Activated CD8-positive, alpha-beta T cell treated with anti-CD3 and anti-CD28 coated beads for 36 hours (primary cell): ENCODE measurements at regions not wholly inside any gene's neighbourhood (a gene's known extent, or its start where the extent isn't known, plus 50 kb on each side); places are given as distances from the start of the nearest gene placed in this dataset.

Experiments used
- ATAC-seq: fragments of 200-7000 bp; cut with Tn5 transposase; one replicate; pipeline ENCODE4 v1.10.0; 2021; ENCODE audit warnings: mild to moderate bottlenecking, moderate library complexity
- CTCF ChIA-PET: fragments of 350-600 bp; sonication (Branson Sonifier 250); formaldehyde crosslinking; loops from one replicate; lab custom pipeline; 2021; ENCODE audit warnings: antibody characterized with exemption; lab: Charles Lee
- POLR2A ChIA-PET: fragments of 350-600 bp; sonication (Branson Sonifier 250); formaldehyde crosslinking; loops from one replicate; lab custom pipeline; 2021; ENCODE audit warnings: antibody characterized with exemption; lab: Charles Lee
- DNase-seq: peaks from one replicate; pipeline ENCODE4 v3.0.0-alpha.2; 2020
- H3K27ac Mint-ChIP-seq: one replicate; pipeline ENCODE4 v1.8.0; 2021; ENCODE audit warnings: mild to moderate bottlenecking, mixed read lengths
- H3K27me3 Mint-ChIP-seq: one replicate; pipeline ENCODE4 v1.8.0; 2021; ENCODE audit warnings: mixed read lengths
- H3K36me3 Mint-ChIP-seq: one replicate; pipeline ENCODE4 v1.8.0; 2021; ENCODE audit warnings: low read depth, mixed read lengths
- H3K4me1 Mint-ChIP-seq: one replicate; pipeline ENCODE4 v1.8.0; 2021; ENCODE audit warnings: low read depth, mixed read lengths
- H3K4me3 Mint-ChIP-seq: one replicate; pipeline ENCODE4 v1.8.0; 2021; ENCODE audit warnings: mild to moderate bottlenecking, moderate library complexity, mixed read lengths
- H3K9me3 Mint-ChIP-seq: one replicate; pipeline ENCODE4 v1.8.0; 2021; ENCODE audit warnings: mixed read lengths
- intact Hi-C: fragments of 100-400 bp; cut with micrococcal nuclease; formaldehyde crosslinking; loops from one replicate; pipeline ENCODE4 v1.10.0; 2022
- TF ChIP-seq, protein P1 (sequence below): fragments of 200-600 bp; IDR thresholded peaks from one replicate; pipeline ENCODE4 v1.8.0; 2022; ENCODE audit warnings: antibody characterized with exemption, mild to moderate bottlenecking

DNA sequence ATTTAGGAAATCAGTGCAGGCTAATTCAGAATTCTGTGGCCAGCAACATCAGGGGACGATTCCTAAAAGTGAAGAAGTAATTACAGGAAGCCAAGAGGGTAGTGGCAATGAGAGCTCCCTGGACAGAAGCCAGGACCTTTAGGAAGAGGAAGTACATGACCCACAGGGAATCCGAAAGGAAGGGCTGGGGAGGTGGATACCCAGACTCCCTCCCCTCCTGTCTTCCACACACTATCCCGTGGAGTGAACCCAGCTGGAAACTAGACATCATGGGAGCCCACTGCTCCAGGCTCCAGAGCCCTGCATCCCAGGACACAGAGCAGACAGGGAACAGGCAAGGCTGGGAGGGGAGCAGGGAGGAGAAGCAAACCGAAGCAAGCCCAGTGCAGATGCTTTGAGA is 83.0 kb downstream of the SNX5 start:
- ChIA-PET CTCF (interaction anchor here (1.1 to 2.4 kb wide), 2 partner anchors 12 to 203 kb away, joined by 3 to 13 read pairs; partner anchors contain the start of gene RRBP1), POLR2A (interaction anchor here (0.7 kb wide), 1 partner anchor 10 kb away, joined by 3 read pairs; no protein-coding TSS in a partner anchor)
- H3K36me3 Mint-ChIP-seq: no peaks in the 10 kb centered on the region
- H3K4me1 Mint-ChIP-seq: no peaks in the 10 kb centered on the region
- intact Hi-C loops: no loop called here
- DNase-seq: no peak
- no peak overlapping the region for H3K4me3 Mint-ChIP-seq
- peaks cover 1% of the 10 kb centered on the region for H3K27me3 Mint-ChIP-seq
- peaks cover 7% of the 10 kb centered on the region for H3K9me3 Mint-ChIP-seq
- ATAC-seq: no peak
- no peak overlapping the region for H3K27ac Mint-ChIP-seq
- TF ChIP-seq, protein P1, sequence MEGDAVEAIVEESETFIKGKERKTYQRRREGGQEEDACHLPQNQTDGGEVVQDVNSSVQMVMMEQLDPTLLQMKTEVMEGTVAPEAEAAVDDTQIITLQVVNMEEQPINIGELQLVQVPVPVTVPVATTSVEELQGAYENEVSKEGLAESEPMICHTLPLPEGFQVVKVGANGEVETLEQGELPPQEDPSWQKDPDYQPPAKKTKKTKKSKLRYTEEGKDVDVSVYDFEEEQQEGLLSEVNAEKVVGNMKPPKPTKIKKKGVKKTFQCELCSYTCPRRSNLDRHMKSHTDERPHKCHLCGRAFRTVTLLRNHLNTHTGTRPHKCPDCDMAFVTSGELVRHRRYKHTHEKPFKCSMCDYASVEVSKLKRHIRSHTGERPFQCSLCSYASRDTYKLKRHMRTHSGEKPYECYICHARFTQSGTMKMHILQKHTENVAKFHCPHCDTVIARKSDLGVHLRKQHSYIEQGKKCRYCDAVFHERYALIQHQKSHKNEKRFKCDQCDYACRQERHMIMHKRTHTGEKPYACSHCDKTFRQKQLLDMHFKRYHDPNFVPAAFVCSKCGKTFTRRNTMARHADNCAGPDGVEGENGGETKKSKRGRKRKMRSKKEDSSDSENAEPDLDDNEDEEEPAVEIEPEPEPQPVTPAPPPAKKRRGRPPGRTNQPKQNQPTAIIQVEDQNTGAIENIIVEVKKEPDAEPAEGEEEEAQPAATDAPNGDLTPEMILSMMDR: no peak

DNA sequence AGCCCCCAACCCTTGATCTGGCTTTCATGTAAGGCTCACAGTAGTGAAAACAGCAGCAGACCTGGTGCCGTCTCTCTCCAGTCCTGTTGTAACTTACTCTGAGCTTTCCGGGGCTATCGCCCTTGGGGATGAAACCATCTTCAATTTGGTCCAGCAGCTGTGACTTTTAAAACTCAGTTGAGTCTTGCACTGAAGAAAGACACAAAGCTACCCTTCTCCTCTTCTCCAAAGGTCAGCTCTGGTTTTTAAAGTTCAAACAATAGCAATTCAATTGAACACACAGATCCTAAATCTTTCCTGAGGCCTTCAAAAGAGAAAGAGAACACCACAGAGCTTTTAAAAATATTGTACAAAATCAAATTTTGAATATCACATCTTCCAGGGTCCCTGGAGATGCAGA is 83.5 kb downstream of the SNX5 start:
- no peak for DNase-seq
- POLR2A ChIA-PET: interaction anchor here (0.7 kb wide), 1 partner anchor 10 kb away, joined by 3 read pairs; no protein-coding TSS in a partner anchor
- Mint-ChIP-seq H3K4me3 (no peak overlapping the region), H3K27ac (no peak overlapping the region), H3K27me3 (peaks cover 1% of the 10 kb centered on the region), H3K9me3 (peaks cover 2% of the 10 kb centered on the region), H3K4me1 (no peaks in the 10 kb centered on the region), H3K36me3 (no peaks in the 10 kb centered on the region)
- TF ChIP-seq, protein P1: no peak
- no peak for ATAC-seq
- intact Hi-C loops: no loop called here
- CTCF ChIA-PET: interaction anchor here (0.7 to 2.4 kb wide), 2 partner anchors 10 to 13 kb away, joined by 3 to 13 read pairs; no protein-coding TSS in a partner anchor

DNA sequence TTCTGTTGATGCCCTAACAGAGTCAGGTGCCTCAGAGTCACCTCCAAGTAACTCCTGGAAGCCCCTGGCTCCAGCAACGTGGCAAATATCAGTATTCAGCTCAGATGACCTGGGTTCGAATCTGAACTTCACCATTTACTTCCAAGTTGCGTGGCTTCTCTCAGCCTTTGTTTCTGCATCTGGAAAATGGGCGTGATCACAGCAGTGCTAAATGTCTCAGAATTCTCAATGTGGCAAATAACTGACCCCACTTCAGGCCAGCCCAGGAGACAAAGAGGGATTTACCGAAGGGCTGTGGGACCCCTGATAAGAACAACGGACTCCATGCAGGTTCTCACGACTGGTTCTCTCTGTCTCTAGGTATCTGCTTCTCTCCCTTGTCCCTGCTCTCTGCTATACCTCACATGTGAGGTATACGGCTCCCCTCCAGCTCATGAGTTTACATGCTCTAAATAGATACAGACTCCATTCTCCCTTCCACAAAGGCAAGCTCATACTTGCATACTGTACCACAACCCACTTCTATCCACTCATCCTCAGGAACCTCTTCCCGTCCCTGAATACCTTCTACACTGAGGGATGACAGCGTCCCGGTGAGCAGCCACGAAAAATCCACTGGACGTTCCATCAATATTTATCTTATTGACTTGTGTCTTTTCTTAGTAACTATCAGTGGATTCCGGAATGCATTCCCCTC is 84.1 kb downstream of the SNX5 start:
- no peak overlapping the region for H3K27ac Mint-ChIP-seq
- no peak overlapping the region for H3K4me3 Mint-ChIP-seq
- H3K27me3 Mint-ChIP-seq: peaks cover 1% of the 10 kb centered on the region
- TF ChIP-seq, protein P1: no peak
- POLR2A ChIA-PET: interaction anchor here (0.7 kb wide), 1 partner anchor 11 kb away, joined by 3 read pairs; no protein-coding TSS in a partner anchor
- no peak for ATAC-seq
- H3K4me1 Mint-ChIP-seq: peaks cover 4% of the 10 kb centered on the region
- CTCF ChIA-PET: interaction anchor here (0.7 to 2.4 kb wide), 2 partner anchors 11 to 13 kb away, joined by 3 to 13 read pairs; no protein-coding TSS in a partner anchor
- no peaks in the 10 kb centered on the region for H3K9me3 Mint-ChIP-seq
- DNase-seq: no peak
- intact Hi-C loops: no loop called here
- no peaks in the 10 kb centered on the region for H3K36me3 Mint-ChIP-seq

DNA sequence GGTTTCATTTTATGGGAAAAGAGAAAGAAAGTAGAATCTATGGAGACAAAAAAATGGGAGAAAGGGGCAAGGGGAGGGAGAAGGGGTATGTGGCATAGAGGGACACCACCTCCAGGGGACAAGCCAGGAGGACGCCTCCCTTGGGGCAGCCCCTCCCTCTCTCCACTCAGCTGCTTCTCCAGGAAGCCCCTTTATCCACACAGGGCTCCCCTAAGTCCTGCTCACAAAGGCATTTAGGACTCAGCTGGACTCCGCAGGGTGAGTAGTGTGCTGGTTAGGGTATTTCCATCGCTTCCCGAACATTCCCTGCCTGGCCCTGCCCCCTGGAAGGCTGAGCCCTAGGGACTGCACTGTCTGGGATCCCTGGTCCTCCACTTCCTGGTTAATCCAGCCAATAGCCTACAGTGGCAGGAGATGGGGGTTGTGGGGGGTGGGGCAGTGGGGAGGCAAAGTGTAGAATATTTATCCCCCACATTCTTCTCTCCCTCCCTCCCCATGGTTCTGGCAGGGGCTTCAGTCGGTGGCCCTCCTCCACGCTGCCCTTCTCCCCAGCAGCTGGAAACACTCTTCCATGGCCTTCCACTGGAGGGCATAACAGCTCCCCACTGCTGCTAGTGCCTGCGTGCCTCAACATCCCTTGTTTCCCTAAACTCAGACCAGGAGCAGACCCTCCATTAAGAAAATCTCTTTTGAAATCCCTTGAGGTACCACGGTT is 84.8 kb downstream of the SNX5 start:
- ChIA-PET CTCF (interaction anchor here (2.4 kb wide), 1 partner anchor 14 kb away, joined by 13 read pairs; no protein-coding TSS in a partner anchor), POLR2A (interaction anchor here (0.7 kb wide), 1 partner anchor 81 kb away, joined by 3 read pairs; no protein-coding TSS in a partner anchor)
- H3K36me3 Mint-ChIP-seq: no peaks in the 10 kb centered on the region
- H3K4me1 Mint-ChIP-seq: peaks cover 10% of the 10 kb centered on the region
- H3K4me3 Mint-ChIP-seq: no peak overlapping the region
- no peaks in the 10 kb centered on the region for H3K9me3 Mint-ChIP-seq
- TF ChIP-seq, protein P1: no peak
- H3K27ac Mint-ChIP-seq: no peak overlapping the region
- intact Hi-C loops: no loop called here
- no peak for ATAC-seq
- no peak for DNase-seq
- peaks cover 1% of the 10 kb centered on the region for H3K27me3 Mint-ChIP-seq
